Lower leg skin (tissue), 3 donors: ENCODE measurements at regions not wholly inside any gene's neighbourhood (a gene's known extent, or its start where the extent isn't known, plus 50 kb on each side); places are given as distances from the start of the nearest gene placed in this dataset.

ENCODE experiments used
- POLR2A ChIP-seq, 2 donors: fragments of 450-650 bp; IDR thresholded peaks; one replicate each; pipeline ENCODE4 v1.6.1; 2016 to 2017; ENCODE audit warnings: antibody characterized with exemption in 2 of 2, mild to moderate bottlenecking in 1 of 2, moderate library complexity in 1 of 2
- TF ChIP-seq, protein P1 (sequence below), 3 donors: fragments of 450-650 bp; IDR thresholded peaks; one replicate each; pipeline ENCODE4 v1.5.1; 2016; ENCODE audit warnings: antibody characterized with exemption in 3 of 3, mild to moderate bottlenecking in 3 of 3, moderate library complexity in 2 of 3

DNA sequence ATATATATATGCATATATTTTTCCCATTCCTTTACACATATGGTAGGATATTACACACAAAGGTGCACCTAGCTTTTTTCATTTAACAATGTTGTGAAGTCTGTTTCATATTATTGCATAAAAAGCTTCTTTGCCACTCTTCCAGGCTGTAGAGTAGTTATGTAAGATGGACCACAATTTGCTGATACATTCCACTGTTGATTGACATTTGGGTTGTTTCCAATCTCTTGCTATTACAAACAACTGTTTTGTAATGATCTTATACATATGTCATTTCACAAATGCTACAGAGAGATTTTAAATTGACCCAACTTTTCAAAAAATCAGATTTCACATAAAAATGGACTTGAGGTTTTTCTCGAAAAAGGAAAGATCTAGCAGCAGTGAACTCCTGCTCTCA, 301.4 kb downstream of the CDCA7 start:
- TF ChIP-seq, protein P1, sequence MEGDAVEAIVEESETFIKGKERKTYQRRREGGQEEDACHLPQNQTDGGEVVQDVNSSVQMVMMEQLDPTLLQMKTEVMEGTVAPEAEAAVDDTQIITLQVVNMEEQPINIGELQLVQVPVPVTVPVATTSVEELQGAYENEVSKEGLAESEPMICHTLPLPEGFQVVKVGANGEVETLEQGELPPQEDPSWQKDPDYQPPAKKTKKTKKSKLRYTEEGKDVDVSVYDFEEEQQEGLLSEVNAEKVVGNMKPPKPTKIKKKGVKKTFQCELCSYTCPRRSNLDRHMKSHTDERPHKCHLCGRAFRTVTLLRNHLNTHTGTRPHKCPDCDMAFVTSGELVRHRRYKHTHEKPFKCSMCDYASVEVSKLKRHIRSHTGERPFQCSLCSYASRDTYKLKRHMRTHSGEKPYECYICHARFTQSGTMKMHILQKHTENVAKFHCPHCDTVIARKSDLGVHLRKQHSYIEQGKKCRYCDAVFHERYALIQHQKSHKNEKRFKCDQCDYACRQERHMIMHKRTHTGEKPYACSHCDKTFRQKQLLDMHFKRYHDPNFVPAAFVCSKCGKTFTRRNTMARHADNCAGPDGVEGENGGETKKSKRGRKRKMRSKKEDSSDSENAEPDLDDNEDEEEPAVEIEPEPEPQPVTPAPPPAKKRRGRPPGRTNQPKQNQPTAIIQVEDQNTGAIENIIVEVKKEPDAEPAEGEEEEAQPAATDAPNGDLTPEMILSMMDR (IDR thresholded peaks at IDR 0.05): no peak
- TF ChIP-seq POLR2A (IDR thresholded peaks at IDR 0.05): no peak
